ENCODE measurements at regions not wholly inside any gene's neighbourhood (a gene's known extent, or its start where the extent isn't known, plus 50 kb on each side); places are given as distances from the start of the nearest gene placed in this dataset.

GRCh38 chr3:118760585-118761290, 273.9 kb downstream of the IGSF11 start (continued):
- TF ChIP-seq ARNTL (CRISPR knock-in tag; IDR thresholded peaks at IDR 0.05; ENCODE audit: borderline replicate concordance, low read depth) (no peak), ZNF70 (CRISPR knock-in tag; IDR thresholded peaks at IDR 0.05) (no peak), ZFP3 (CRISPR knock-in tag; IDR thresholded peaks at IDR 0.05) (no peak)
- TF ChIP-seq, protein P1, sequence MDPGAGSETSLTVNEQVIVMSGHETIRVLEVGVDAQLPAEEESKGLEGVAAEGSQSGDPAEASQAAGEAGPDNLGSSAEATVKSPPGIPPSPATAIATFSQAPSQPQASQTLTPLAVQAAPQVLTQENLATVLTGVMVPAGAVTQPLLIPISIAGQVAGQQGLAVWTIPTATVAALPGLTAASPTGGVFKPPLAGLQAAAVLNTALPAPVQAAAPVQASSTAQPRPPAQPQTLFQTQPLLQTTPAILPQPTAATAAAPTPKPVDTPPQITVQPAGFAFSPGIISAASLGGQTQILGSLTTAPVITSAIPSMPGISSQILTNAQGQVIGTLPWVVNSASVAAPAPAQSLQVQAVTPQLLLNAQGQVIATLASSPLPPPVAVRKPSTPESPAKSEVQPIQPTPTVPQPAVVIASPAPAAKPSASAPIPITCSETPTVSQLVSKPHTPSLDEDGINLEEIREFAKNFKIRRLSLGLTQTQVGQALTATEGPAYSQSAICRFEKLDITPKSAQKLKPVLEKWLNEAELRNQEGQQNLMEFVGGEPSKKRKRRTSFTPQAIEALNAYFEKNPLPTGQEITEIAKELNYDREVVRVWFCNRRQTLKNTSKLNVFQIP (CRISPR knock-in tag; IDR thresholded peaks at IDR 0.05; ENCODE audit: borderline replicate concordance, low read depth), result no peak

GRCh38 chr3:118761291-118761606, 273.4 kb downstream of the IGSF11 start:
- no peak for ATAC-seq
- TF ChIP-seq, protein P2, sequence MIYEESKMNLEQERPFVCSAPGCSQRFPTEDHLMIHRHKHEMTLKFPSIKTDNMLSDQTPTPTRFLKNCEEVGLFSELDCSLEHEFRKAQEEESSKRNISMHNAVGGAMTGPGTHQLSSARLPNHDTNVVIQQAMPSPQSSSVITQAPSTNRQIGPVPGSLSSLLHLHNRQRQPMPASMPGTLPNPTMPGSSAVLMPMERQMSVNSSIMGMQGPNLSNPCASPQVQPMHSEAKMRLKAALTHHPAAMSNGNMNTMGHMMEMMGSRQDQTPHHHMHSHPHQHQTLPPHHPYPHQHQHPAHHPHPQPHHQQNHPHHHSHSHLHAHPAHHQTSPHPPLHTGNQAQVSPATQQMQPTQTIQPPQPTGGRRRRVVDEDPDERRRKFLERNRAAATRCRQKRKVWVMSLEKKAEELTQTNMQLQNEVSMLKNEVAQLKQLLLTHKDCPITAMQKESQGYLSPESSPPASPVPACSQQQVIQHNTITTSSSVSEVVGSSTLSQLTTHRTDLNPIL (CRISPR knock-in tag; IDR thresholded peaks at IDR 0.05; ENCODE audit: low read depth), result no peak
- no peak for TF ChIP-seq ZNF565 (CRISPR knock-in tag; conservative IDR thresholded peaks at IDR 0.05; ENCODE audit: low read depth)
- no peak for TF ChIP-seq PPARA (CRISPR knock-in tag; IDR thresholded peaks at IDR 0.05; ENCODE audit: borderline replicate concordance)
- TF ChIP-seq ZFP3 (CRISPR knock-in tag; IDR thresholded peaks at IDR 0.05), result no peak
- TF ChIP-seq, protein P3, sequence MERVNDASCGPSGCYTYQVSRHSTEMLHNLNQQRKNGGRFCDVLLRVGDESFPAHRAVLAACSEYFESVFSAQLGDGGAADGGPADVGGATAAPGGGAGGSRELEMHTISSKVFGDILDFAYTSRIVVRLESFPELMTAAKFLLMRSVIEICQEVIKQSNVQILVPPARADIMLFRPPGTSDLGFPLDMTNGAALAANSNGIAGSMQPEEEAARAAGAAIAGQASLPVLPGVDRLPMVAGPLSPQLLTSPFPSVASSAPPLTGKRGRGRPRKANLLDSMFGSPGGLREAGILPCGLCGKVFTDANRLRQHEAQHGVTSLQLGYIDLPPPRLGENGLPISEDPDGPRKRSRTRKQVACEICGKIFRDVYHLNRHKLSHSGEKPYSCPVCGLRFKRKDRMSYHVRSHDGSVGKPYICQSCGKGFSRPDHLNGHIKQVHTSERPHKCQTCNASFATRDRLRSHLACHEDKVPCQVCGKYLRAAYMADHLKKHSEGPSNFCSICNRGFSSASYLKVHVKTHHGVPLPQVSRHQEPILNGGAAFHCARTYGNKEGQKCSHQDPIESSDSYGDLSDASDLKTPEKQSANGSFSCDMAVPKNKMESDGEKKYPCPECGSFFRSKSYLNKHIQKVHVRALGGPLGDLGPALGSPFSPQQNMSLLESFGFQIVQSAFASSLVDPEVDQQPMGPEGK (CRISPR knock-in tag; IDR thresholded peaks at IDR 0.05; ENCODE audit: borderline replicate concordance), result no peak
- no peak for TF ChIP-seq ZNF8 (CRISPR knock-in tag; IDR thresholded peaks at IDR 0.05)
- TF ChIP-seq TOX (CRISPR knock-in tag; IDR thresholded peaks at IDR 0.05; ENCODE audit: borderline replicate concordance), result no peak
- TF ChIP-seq ZFP30 (CRISPR knock-in tag; IDR thresholded peaks at IDR 0.05), result no peak
- no peak for TF ChIP-seq CSDC2 (CRISPR knock-in tag; IDR thresholded peaks at IDR 0.05)
- TF ChIP-seq TSHZ2 (CRISPR knock-in tag; IDR thresholded peaks at IDR 0.05), result no peak
- no peak for TF ChIP-seq SNAI2 (CRISPR knock-in tag; IDR thresholded peaks at IDR 0.05)
- TF ChIP-seq ARNTL (CRISPR knock-in tag; IDR thresholded peaks at IDR 0.05; ENCODE audit: borderline replicate concordance, low read depth), result no peak
- TF ChIP-seq ZC3H10 (CRISPR knock-in tag; IDR thresholded peaks at IDR 0.05), result no peak
- no peak for TF ChIP-seq OSR1 (CRISPR knock-in tag; IDR thresholded peaks at IDR 0.05)
- TF ChIP-seq ZNF70 (CRISPR knock-in tag; IDR thresholded peaks at IDR 0.05), result no peak
- TF ChIP-seq TCF4 (CRISPR knock-in tag; IDR thresholded peaks at IDR 0.05; ENCODE audit: borderline replicate concordance), result no peak
- TF ChIP-seq GLIS3 (CRISPR knock-in tag; IDR thresholded peaks at IDR 0.05), result no peak
- no peak for TF ChIP-seq ESRRG (CRISPR knock-in tag; IDR thresholded peaks at IDR 0.05)

GRCh38 chr3:118765636-118766305, 268.9 kb downstream of the IGSF11 start:
- ATAC-seq, result no peak
- no peak for TF ChIP-seq GLIS3 (CRISPR knock-in tag; IDR thresholded peaks at IDR 0.05)
- TF ChIP-seq ESRRG (CRISPR knock-in tag; IDR thresholded peaks at IDR 0.05), result no peak
- no peak for TF ChIP-seq ZC3H10 (CRISPR knock-in tag; IDR thresholded peaks at IDR 0.05)
- TF ChIP-seq, protein P3 (CRISPR knock-in tag; IDR thresholded peaks at IDR 0.05; ENCODE audit: borderline replicate concordance), result no peak
- no peak for TF ChIP-seq CSRNP3 (CRISPR knock-in tag; IDR thresholded peaks at IDR 0.05)
- no peak for TF ChIP-seq TSHZ2 (CRISPR knock-in tag; IDR thresholded peaks at IDR 0.05)
- TF ChIP-seq ZFP30 (CRISPR knock-in tag; IDR thresholded peaks at IDR 0.05), result no peak

Data from SK-N-SH treated with all-trans-retinoic acid at 6 μM for 48 hours (cell line).